ENCODE measurements at regions not wholly inside any gene's neighbourhood (a gene's known extent, or its start where the extent isn't known, plus 50 kb on each side); places are given as distances from the start of the nearest gene placed in this dataset.

- TF ChIP-seq, protein P1, sequence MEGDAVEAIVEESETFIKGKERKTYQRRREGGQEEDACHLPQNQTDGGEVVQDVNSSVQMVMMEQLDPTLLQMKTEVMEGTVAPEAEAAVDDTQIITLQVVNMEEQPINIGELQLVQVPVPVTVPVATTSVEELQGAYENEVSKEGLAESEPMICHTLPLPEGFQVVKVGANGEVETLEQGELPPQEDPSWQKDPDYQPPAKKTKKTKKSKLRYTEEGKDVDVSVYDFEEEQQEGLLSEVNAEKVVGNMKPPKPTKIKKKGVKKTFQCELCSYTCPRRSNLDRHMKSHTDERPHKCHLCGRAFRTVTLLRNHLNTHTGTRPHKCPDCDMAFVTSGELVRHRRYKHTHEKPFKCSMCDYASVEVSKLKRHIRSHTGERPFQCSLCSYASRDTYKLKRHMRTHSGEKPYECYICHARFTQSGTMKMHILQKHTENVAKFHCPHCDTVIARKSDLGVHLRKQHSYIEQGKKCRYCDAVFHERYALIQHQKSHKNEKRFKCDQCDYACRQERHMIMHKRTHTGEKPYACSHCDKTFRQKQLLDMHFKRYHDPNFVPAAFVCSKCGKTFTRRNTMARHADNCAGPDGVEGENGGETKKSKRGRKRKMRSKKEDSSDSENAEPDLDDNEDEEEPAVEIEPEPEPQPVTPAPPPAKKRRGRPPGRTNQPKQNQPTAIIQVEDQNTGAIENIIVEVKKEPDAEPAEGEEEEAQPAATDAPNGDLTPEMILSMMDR (IDR thresholded peaks at IDR 0.05) = no peak
- no peak for TF ChIP-seq POLR2AphosphoS5 (IDR thresholded peaks at IDR 0.05)
- TF ChIP-seq EP300 (IDR thresholded peaks at IDR 0.05) = no peak
These were observed 81.6 kb downstream of the MRPL14 start for GRCh38 chr6:44045672-44046015.
